Neural progenitor cell (in vitro differentiated cells): ENCODE measurements at regions not wholly inside any gene's neighbourhood (a gene's known extent, or its start where the extent isn't known, plus 50 kb on each side); places are given as distances from the start of the nearest gene placed in this dataset.

Experiments
- DNase-seq: peaks from one replicate; pipeline ENCODE4 v3.0.0-alpha.2; 2016; ENCODE audit warnings: low spot score
- H2AFZ ChIP-seq: fragments of 200-600 bp; sonication (generic); replicated peaks from 2 replicates; pipeline ENCODE4 v1.6.1; 2016; ENCODE audit warnings: antibody characterized with exemption
- H3F3A ChIP-seq: fragments of 200-600 bp; sonication (generic); 2 replicates; pipeline ENCODE4 v1.6.1; 2016; ENCODE audit warnings: antibody characterized with exemption, low read depth
- H3K27ac ChIP-seq: fragments of 200-600 bp; sonication (generic); 2 replicates; pipeline ENCODE4 v1.5.1; 2016; ENCODE audit warnings: mild to moderate bottlenecking
- H3K27me3 ChIP-seq: fragments of 200-600 bp; sonication (generic); 2 replicates; pipeline ENCODE4 v1.6.1; 2016; ENCODE audit warnings: mild to moderate bottlenecking, moderate library complexity
- H3K36me3 ChIP-seq: fragments of 200-600 bp; sonication (generic); 2 replicates; pipeline ENCODE4 v1.5.1; 2016
- H3K4me1 ChIP-seq: fragments of 200-600 bp; sonication (generic); 2 replicates; pipeline ENCODE4 v1.6.1; 2016; ENCODE audit warnings: mixed run types
- H3K4me2 ChIP-seq: fragments of 200-600 bp; sonication (generic); 2 replicates; pipeline ENCODE4 v1.6.1; 2016
- H3K4me3 ChIP-seq: fragments of 200-600 bp; sonication (generic); 2 replicates; pipeline ENCODE4 v1.5.1; 2016
- H3K79me2 ChIP-seq: fragments of 200-600 bp; sonication (generic); 2 replicates; pipeline ENCODE4 v1.6.1; 2016; ENCODE audit warnings: low read depth
- H3K9ac ChIP-seq: fragments of 200-600 bp; sonication (generic); 2 replicates; pipeline ENCODE4 v1.6.1; 2016
- H3K9me3 ChIP-seq: fragments of 200-600 bp; sonication (generic); 2 replicates; pipeline ENCODE4 v1.5.1; 2016; ENCODE audit warnings: low read depth
- H4K20me1 ChIP-seq: fragments of 200-600 bp; sonication (generic); 2 replicates; pipeline ENCODE4 v1.6.1; 2016; ENCODE audit warnings: low read depth
- H3K27ac Mint-ChIP-seq: 3 replicates; pipeline ENCODE4 v1.8.0; 2021; ENCODE audit warnings: mixed read lengths
- H3K27me3 Mint-ChIP-seq: 2 replicates; pipeline ENCODE4 v1.8.0; 2022; ENCODE audit warnings: low read depth, mild to moderate bottlenecking, inconsistent platforms, moderate library complexity, mixed read lengths; ENCODE audit not compliant: insufficient read depth
- H3K36me3 Mint-ChIP-seq: 3 replicates; pipeline ENCODE4 v1.8.0; 2021; ENCODE audit warnings: mixed read lengths
- H3K4me1 Mint-ChIP-seq: 3 replicates; pipeline ENCODE4 v1.8.0; 2021; ENCODE audit warnings: mixed read lengths
- H3K4me3 Mint-ChIP-seq: 3 replicates; pipeline ENCODE4 v1.8.0; 2021; ENCODE audit warnings: mild to moderate bottlenecking, moderate library complexity, mixed read lengths
- H3K9me3 Mint-ChIP-seq: 3 replicates; pipeline ENCODE4 v1.8.0; 2020; ENCODE audit warnings: mixed read lengths
- CTCF ChIP-seq: fragments of 200-600 bp; sonication (generic); IDR thresholded peaks from 2 replicates; pipeline ENCODE4 v1.5.1; 2017; ENCODE audit warnings: antibody characterized with exemption, mild to moderate bottlenecking
- EZH2 ChIP-seq: fragments of 200-600 bp; sonication (generic); IDR thresholded peaks from 2 replicates; pipeline ENCODE4 v1.6.1; 2017; ENCODE audit warnings: antibody characterized with exemption, mild to moderate bottlenecking, moderate library complexity
- EZH2phosphoT487 ChIP-seq: fragments of 200-600 bp; sonication (generic); IDR thresholded peaks from 2 replicates; pipeline ENCODE4 v1.6.1; 2017; ENCODE audit warnings: antibody characterized with exemption

- H3K4me1 Mint-ChIP-seq = no peaks in the 10 kb centered on the region
- no peak for TF ChIP-seq CTCF
- no peak for TF ChIP-seq EZH2phosphoT487
- TF ChIP-seq EZH2 = no peak
- H3K79me2 ChIP-seq = no peaks in the 10 kb centered on the region
- no peaks in the 10 kb centered on the region for H3K4me1 ChIP-seq
- H3K27me3 Mint-ChIP-seq = no peaks in the 10 kb centered on the region
- H3K27me3 ChIP-seq = no peaks in the 10 kb centered on the region
- H3K9me3 Mint-ChIP-seq = no peaks in the 10 kb centered on the region
- no peaks in the 10 kb centered on the region for H3K36me3 Mint-ChIP-seq
- no peak overlapping the region for H3K4me3 ChIP-seq
- H4K20me1 ChIP-seq = no peaks in the 10 kb centered on the region
- H3K4me2 ChIP-seq = no peak overlapping the region
- no peak overlapping the region for H3K27ac Mint-ChIP-seq
- no peak for DNase-seq
- H3F3A ChIP-seq = no peaks in the 10 kb centered on the region
- H3K9me3 ChIP-seq = no peaks in the 10 kb centered on the region
- no peak overlapping the region for H3K27ac ChIP-seq
- no peaks in the 10 kb centered on the region for H3K36me3 ChIP-seq
- H2AFZ ChIP-seq = no peak overlapping the region
- no peak overlapping the region for H3K9ac ChIP-seq
- H3K4me3 Mint-ChIP-seq = no peak overlapping the region
Measured at GRCh38 chr16:76816475-76816874, 374.5 kb upstream of the MON1B start.

GRCh38 chr16:76818606-76819181, 372.3 kb upstream of the MON1B start:
- Mint-ChIP-seq H3K4me3 (no peak overlapping the region), H3K27ac (no peak overlapping the region), H3K36me3 (no peaks in the 10 kb centered on the region), H3K4me1 (no peaks in the 10 kb centered on the region), H3K27me3 (no peaks in the 10 kb centered on the region), H3K9me3 (no peaks in the 10 kb centered on the region)
- no peaks in the 10 kb centered on the region for H3K36me3 ChIP-seq
- DNase-seq = no peak
- H3K4me3 ChIP-seq = no peak overlapping the region
- no peaks in the 10 kb centered on the region for H4K20me1 ChIP-seq
- no peak overlapping the region for H3K27ac ChIP-seq
- no peak overlapping the region for H3K4me2 ChIP-seq
- no peaks in the 10 kb centered on the region for H3K4me1 ChIP-seq
- no peaks in the 10 kb centered on the region for H3K27me3 ChIP-seq
- H3K9ac ChIP-seq = no peak overlapping the region
- H3K79me2 ChIP-seq = no peaks in the 10 kb centered on the region
- H2AFZ ChIP-seq = no peak overlapping the region
- TF ChIP-seq CTCF = no peak
- no peak for TF ChIP-seq EZH2phosphoT487
- no peak for TF ChIP-seq EZH2
- no peaks in the 10 kb centered on the region for H3F3A ChIP-seq
- H3K9me3 ChIP-seq = no peaks in the 10 kb centered on the region

GRCh38 chr16:76819226-76819916, 371.6 kb upstream of the MON1B start:
- H3K9me3 ChIP-seq = no peaks in the 10 kb centered on the region
- no peaks in the 10 kb centered on the region for H3K4me1 ChIP-seq
- no peak overlapping the region for H3K4me3 ChIP-seq
- no peaks in the 10 kb centered on the region for H3K27me3 ChIP-seq
- no peaks in the 10 kb centered on the region for H3K36me3 ChIP-seq
- no peak overlapping the region for H3K9ac ChIP-seq
- no peak overlapping the region for H3K27ac ChIP-seq
- no peaks in the 10 kb centered on the region for H3K9me3 Mint-ChIP-seq
- H3K27ac Mint-ChIP-seq = no peak overlapping the region
- H3K4me2 ChIP-seq = no peak overlapping the region
- H3K79me2 ChIP-seq = no peaks in the 10 kb centered on the region
- H3K36me3 Mint-ChIP-seq = no peaks in the 10 kb centered on the region
- no peaks in the 10 kb centered on the region for H3F3A ChIP-seq
- no peak for TF ChIP-seq EZH2
- TF ChIP-seq EZH2phosphoT487 = no peak
- no peak overlapping the region for H3K4me3 Mint-ChIP-seq
- no peaks in the 10 kb centered on the region for H3K27me3 Mint-ChIP-seq
- H3K4me1 Mint-ChIP-seq = no peaks in the 10 kb centered on the region
- no peaks in the 10 kb centered on the region for H4K20me1 ChIP-seq
- DNase-seq = no peak
- no peak overlapping the region for H2AFZ ChIP-seq

- no peak for TF ChIP-seq EZH2phosphoT487
- Mint-ChIP-seq H3K27ac (no peak overlapping the region), H3K9me3 (no peaks in the 10 kb centered on the region)
Measured at GRCh38 chr16:76824221-76824620, 366.8 kb upstream of the MON1B start.

More at GRCh38 chr16:76824221-76824620, 366.8 kb upstream of the MON1B start:
- Histone ChIP-seq H3K4me2 (no peak overlapping the region), H3K27ac (no peak overlapping the region), H3K9ac (no peak overlapping the region), H3K9me3 (no peaks in the 10 kb centered on the region), H3K79me2 (no peaks in the 10 kb centered on the region), H3F3A (no peaks in the 10 kb centered on the region), H4K20me1 (no peaks in the 10 kb centered on the region), H3K4me3 (no peak overlapping the region), H3K4me1 (no peaks in the 10 kb centered on the region), H2AFZ (no peak overlapping the region), H3K36me3 (no peaks in the 10 kb centered on the region), H3K27me3 (no peaks in the 10 kb centered on the region)
- no peak for DNase-seq
- Mint-ChIP-seq H3K4me3 (no peak overlapping the region), H3K27me3 (peaks cover 2% of the 10 kb centered on the region), H3K4me1 (no peaks in the 10 kb centered on the region), H3K36me3 (no peaks in the 10 kb centered on the region)
